ENCODE measurements at regions not wholly inside any gene's neighbourhood (a gene's known extent, or its start where the extent isn't known, plus 50 kb on each side); places are given as distances from the start of the nearest gene placed in this dataset.

DNA sequence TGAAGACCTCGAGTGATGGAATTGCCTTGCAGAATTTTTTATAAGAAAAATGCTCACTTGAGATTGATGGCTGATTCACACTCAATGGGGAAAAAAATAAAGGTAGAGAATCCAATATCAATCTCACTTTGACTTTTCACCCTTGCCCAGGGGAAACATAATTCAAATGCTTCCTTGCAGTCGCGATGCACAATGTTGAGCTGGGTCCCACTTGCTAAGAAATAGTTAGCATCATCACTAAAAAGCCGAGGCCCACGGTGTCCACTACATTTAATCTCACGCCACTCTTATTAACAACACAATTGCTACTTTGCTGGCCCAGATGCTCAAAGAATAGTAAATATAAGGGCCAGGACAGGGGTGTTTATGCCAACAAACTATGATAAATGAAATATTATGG is 223.4 kb downstream of the SPTSSA start:
- TF ChIP-seq, protein P1, sequence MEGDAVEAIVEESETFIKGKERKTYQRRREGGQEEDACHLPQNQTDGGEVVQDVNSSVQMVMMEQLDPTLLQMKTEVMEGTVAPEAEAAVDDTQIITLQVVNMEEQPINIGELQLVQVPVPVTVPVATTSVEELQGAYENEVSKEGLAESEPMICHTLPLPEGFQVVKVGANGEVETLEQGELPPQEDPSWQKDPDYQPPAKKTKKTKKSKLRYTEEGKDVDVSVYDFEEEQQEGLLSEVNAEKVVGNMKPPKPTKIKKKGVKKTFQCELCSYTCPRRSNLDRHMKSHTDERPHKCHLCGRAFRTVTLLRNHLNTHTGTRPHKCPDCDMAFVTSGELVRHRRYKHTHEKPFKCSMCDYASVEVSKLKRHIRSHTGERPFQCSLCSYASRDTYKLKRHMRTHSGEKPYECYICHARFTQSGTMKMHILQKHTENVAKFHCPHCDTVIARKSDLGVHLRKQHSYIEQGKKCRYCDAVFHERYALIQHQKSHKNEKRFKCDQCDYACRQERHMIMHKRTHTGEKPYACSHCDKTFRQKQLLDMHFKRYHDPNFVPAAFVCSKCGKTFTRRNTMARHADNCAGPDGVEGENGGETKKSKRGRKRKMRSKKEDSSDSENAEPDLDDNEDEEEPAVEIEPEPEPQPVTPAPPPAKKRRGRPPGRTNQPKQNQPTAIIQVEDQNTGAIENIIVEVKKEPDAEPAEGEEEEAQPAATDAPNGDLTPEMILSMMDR (IDR thresholded peaks at IDR 0.05), result no peak
- no peak for TF ChIP-seq EZH2 (IDR thresholded peaks at IDR 0.05; ENCODE audit: borderline replicate concordance, insufficient read depth, low read depth, low read length, poor library complexity, severe bottlenecking)
